Right atrium auricular region (tissue), 2 donors: ENCODE measurements at regions not wholly inside any gene's neighbourhood (a gene's known extent, or its start where the extent isn't known, plus 50 kb on each side); places are given as distances from the start of the nearest gene placed in this dataset.

Experiments used
- DNase-seq: peaks from one replicate; pipeline ENCODE4 v3.0.0-alpha.2; 2019; ENCODE audit warnings: low spot score
- H3K27ac ChIP-seq, 2 donors: fragments of 200-600 bp; sonication (generic); 1 replicate in 1 of 2; 2 replicates in 1 of 2; pipeline ENCODE4 v1.5.1; 2016 to 2019
- H3K27me3 ChIP-seq, 2 donors: fragments of 200-600 bp; sonication (generic); one replicate each; pipeline versions ENCODE4 v1.5.1 to v1.6.0; 2017 to 2019
- H3K36me3 ChIP-seq: fragments of 200-600 bp; sonication (generic); one replicate; pipeline ENCODE4 v1.5.1; 2016
- H3K4me1 ChIP-seq, 2 donors: fragments of 200-600 bp; sonication (generic); one replicate each; pipeline versions ENCODE4 v1.5.1 to v1.6.0; 2017 to 2019
- H3K4me3 ChIP-seq, 2 donors: fragments of 200-600 bp; sonication (generic); 1 replicate in 1 of 2; 2 replicates in 1 of 2; pipeline ENCODE4 v1.5.1; 2017 to 2019; ENCODE audit warnings: mild to moderate bottlenecking in 1 of 2, moderate library complexity in 1 of 2
- H3K9me3 ChIP-seq, 2 donors: fragments of 200-600 bp; sonication (generic); one replicate each; pipeline ENCODE4 v1.5.1; 2019
- TF ChIP-seq, protein P1 (sequence below), 2 donors: fragments of 200-600 bp; sonication (generic); IDR thresholded peaks; one replicate each; pipeline ENCODE4 v1.5.1; 2019; ENCODE audit warnings: antibody characterized with exemption in 2 of 2

DNA sequence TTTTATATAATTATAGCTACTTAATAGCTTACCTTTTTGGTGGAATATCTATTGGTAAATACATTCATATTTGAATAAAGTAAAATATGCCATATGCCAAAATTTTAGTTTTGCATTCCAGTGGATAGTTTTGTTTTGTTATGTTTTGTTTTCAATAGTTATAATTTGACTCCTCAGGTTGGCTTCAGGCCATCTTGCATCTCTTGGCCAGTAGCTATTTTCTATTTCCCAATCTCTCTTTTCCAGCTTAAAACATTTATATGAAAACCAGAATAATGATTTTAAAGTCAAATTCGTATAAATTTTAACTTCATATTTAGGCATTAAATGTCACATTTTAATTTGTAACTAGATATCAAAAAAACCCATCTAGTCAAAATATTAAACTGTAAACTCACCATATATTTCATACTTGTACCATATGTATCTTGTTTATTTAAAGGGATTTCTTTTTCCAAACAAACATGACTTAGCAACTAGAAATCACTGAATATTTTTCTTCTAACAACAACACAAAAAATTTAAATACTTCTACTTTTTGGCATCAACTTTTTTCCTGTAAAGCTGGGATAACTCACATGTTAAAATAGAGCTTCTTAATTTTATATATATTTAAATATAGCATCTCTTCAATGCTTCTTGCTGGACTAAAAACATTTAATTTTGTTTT lies 1209.6 kb downstream of the PCDH7 start:
- DNase-seq, result no peak
- H3K4me1 ChIP-seq, result no peaks in the 10 kb centered on the region
- no peaks in the 10 kb centered on the region for H3K36me3 ChIP-seq
- H3K4me3 ChIP-seq, result no peak overlapping the region
- TF ChIP-seq, protein P1, sequence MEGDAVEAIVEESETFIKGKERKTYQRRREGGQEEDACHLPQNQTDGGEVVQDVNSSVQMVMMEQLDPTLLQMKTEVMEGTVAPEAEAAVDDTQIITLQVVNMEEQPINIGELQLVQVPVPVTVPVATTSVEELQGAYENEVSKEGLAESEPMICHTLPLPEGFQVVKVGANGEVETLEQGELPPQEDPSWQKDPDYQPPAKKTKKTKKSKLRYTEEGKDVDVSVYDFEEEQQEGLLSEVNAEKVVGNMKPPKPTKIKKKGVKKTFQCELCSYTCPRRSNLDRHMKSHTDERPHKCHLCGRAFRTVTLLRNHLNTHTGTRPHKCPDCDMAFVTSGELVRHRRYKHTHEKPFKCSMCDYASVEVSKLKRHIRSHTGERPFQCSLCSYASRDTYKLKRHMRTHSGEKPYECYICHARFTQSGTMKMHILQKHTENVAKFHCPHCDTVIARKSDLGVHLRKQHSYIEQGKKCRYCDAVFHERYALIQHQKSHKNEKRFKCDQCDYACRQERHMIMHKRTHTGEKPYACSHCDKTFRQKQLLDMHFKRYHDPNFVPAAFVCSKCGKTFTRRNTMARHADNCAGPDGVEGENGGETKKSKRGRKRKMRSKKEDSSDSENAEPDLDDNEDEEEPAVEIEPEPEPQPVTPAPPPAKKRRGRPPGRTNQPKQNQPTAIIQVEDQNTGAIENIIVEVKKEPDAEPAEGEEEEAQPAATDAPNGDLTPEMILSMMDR (IDR thresholded peaks at IDR 0.05), result no peak
- peaks cover 0 to 11% of the 10 kb centered on the region in 2 donors for H3K9me3 ChIP-seq
- no peak overlapping the region for H3K27ac ChIP-seq
- H3K27me3 ChIP-seq, result no peaks in the 10 kb centered on the region

DNA sequence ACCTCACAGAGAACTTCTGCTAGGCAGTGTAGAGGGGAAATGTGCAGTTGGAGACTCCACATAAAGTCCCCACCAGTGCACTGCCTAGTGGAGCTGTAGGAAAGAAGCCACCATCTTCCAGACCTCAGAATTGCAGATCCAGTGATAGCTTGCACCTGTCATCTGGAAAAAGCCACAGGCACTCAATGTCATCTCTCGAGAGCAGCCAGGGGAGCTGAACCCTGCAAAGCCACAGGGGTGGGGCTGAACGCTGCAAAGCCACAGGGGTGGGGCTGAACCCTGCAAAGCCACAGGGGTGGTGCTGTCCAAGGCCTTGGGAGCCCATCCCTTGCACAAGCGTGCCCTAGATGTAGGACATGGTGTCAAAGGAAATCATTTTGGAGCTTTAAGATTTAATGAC lies 1226.3 kb downstream of the PCDH7 start:
- H3K36me3 ChIP-seq, result no peaks in the 10 kb centered on the region
- H3K27me3 ChIP-seq, result no peaks in the 10 kb centered on the region
- H3K4me1 ChIP-seq, result no peaks in the 10 kb centered on the region
- H3K27ac ChIP-seq, result no peak overlapping the region
- H3K4me3 ChIP-seq, result no peak overlapping the region
- DNase-seq, result no peak
- TF ChIP-seq, protein P1 (IDR thresholded peaks at IDR 0.05), result no peak
- H3K9me3 ChIP-seq, result no peaks in the 10 kb centered on the region

DNA sequence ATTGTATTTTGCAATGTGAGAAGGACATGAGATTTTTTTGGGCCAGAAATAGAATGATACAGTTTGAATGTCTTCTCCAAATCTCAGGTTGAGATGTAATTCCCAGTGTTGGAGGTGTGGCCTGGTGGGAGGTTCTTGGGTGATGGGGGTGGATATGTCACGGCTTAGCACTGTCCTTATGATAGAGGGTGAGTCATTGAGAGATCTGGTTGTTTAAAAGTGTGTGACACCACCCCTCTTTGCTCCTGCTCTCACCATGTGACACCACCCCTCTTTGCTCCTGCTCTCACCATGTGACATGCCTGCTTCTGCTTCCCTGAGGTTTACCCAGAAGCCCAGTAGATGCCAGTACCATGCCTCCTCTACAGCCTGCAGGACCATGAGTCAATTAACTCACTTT lies 1226.9 kb downstream of the PCDH7 start:
- DNase-seq, result no peak
- TF ChIP-seq, protein P1 (IDR thresholded peaks at IDR 0.05), result no peak
- Histone ChIP-seq H3K9me3 (no peaks in the 10 kb centered on the region), H3K36me3 (no peaks in the 10 kb centered on the region), H3K4me3 (no peak overlapping the region), H3K27ac (no peak overlapping the region), H3K4me1 (no peaks in the 10 kb centered on the region), H3K27me3 (no peaks in the 10 kb centered on the region)

- DNase-seq, result no peak
- Histone ChIP-seq H3K4me3 (no peak overlapping the region), H3K36me3 (no peaks in the 10 kb centered on the region), H3K27me3 (no peaks in the 10 kb centered on the region), H3K4me1 (no peaks in the 10 kb centered on the region), H3K9me3 (no peaks in the 10 kb centered on the region), H3K27ac (no peak overlapping the region)
- TF ChIP-seq, protein P1 (IDR thresholded peaks at IDR 0.05), result no peak
Measured at GRCh38 chr4:31949045-31949444, 1228.9 kb downstream of the PCDH7 start.

DNA sequence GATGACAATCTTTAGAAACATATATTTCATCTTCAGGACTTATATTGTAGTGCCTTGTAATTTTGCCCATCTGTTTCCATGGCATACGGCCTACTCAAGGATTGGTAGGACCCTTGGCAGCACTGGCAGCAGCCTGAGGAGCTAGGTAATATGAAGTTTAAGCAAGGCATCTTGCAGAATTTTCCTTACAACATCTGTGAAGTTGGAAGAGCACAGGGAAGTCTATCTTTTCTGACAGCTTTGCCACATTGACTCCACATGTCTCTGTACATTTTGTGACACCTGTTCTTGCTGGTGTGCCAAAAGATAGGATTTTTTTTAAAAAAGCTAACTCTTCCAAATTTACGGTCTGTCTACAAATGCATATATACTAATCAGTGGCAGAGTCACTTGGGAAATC lies 1235.2 kb downstream of the PCDH7 start:
- Histone ChIP-seq H3K9me3 (no peaks in the 10 kb centered on the region), H3K4me3 (no peak overlapping the region), H3K27ac (no peak overlapping the region), H3K36me3 (no peaks in the 10 kb centered on the region), H3K27me3 (no peaks in the 10 kb centered on the region), H3K4me1 (no peaks in the 10 kb centered on the region)
- TF ChIP-seq, protein P1 (IDR thresholded peaks at IDR 0.05), result no peak
- DNase-seq, result no peak

- H3K4me1 ChIP-seq, result no peaks in the 10 kb centered on the region
- no peak for DNase-seq
- no peaks in the 10 kb centered on the region for H3K9me3 ChIP-seq
- H3K36me3 ChIP-seq, result no peaks in the 10 kb centered on the region
- no peaks in the 10 kb centered on the region for H3K27me3 ChIP-seq
- no peak overlapping the region for H3K27ac ChIP-seq
- no peak overlapping the region for H3K4me3 ChIP-seq
- TF ChIP-seq, protein P1 (IDR thresholded peaks at IDR 0.05), result no peak
Measured at GRCh38 chr4:31959972-31960371, 1239.8 kb downstream of the PCDH7 start.
